Astrocyte of the cerebellum (primary cell): ENCODE measurements at regions not wholly inside any gene's neighbourhood (a gene's known extent, or its start where the extent isn't known, plus 50 kb on each side); places are given as distances from the start of the nearest gene placed in this dataset.

Experiments
- DNase-seq: peaks from one replicate; pipeline ENCODE4 v3.0.0-alpha.2; 2011; ENCODE audit warnings: low read depth
- H3K4me3 ChIP-seq: 2 replicates; pipeline ENCODE4 v1.5.1; 2011; ENCODE audit warnings: mild to moderate bottlenecking, low read depth, low read length, moderate library complexity
- CTCF ChIP-seq: IDR thresholded peaks from 2 replicates; pipeline ENCODE4 v1.5.1; 2012; ENCODE audit warnings: low read length, low read depth, moderate library complexity, mild to moderate bottlenecking; ENCODE audit errors: missing control alignments
- in situ Hi-C: cut with HindIII; loops from 2 replicates; pipeline ENCODE4 v1.10.0; 2017; ENCODE audit warnings: low sequenced_read_pairs

- no peak for DNase-seq
- H3K4me3 ChIP-seq, result no peak overlapping the region
- in situ Hi-C loops, result no loop called here
- no peak for TF ChIP-seq CTCF
These were observed 791.7 kb downstream of the REEP3 start for GRCh38 chr10:64312876-64313275.

- no peak for DNase-seq
- no peak overlapping the region for H3K4me3 ChIP-seq
- in situ Hi-C loops, result no loop called here
- TF ChIP-seq CTCF, result no peak
These were observed 792.8 kb downstream of the REEP3 start for GRCh38 chr10:64313967-64314366.

- no peak overlapping the region for H3K4me3 ChIP-seq
- in situ Hi-C loops, result no loop called here
- no peak for DNase-seq
- no peak for TF ChIP-seq CTCF
These were observed 795.2 kb downstream of the REEP3 start for GRCh38 chr10:64316416-64316815.

- no peak for TF ChIP-seq CTCF
- no peak overlapping the region for H3K4me3 ChIP-seq
- in situ Hi-C loops, result no loop called here
- DNase-seq, result no peak
These were observed 795.6 kb downstream of the REEP3 start for GRCh38 chr10:64316833-64317232.

- in situ Hi-C loops, result no loop called here
These were observed 799.2 kb downstream of the REEP3 start for GRCh38 chr10:64320448-64320847.

GRCh38 chr10:64329510-64329909 is 808.3 kb downstream of the REEP3 start:
- no peak for TF ChIP-seq CTCF
- no peak overlapping the region for H3K4me3 ChIP-seq
- in situ Hi-C loops, result no loop called here
- no peak for DNase-seq

More at GRCh38 chr10:64320448-64320847, 799.2 kb downstream of the REEP3 start:
- DNase-seq, result no peak
- no peak overlapping the region for H3K4me3 ChIP-seq
- TF ChIP-seq CTCF, result no peak

GRCh38 chr10:64332551-64332950 is 811.4 kb downstream of the REEP3 start:
- in situ Hi-C loops, result no loop called here
- no peak for TF ChIP-seq CTCF
- H3K4me3 ChIP-seq, result no peak overlapping the region
- no peak for DNase-seq
